ENCODE measurements at regions not wholly inside any gene's neighbourhood (a gene's known extent, or its start where the extent isn't known, plus 50 kb on each side); places are given as distances from the start of the nearest gene placed in this dataset.

- DNase-seq (ENCODE audit: low read depth in 2 of 2) = no peak
Observed at GRCh38 chr12:41769810-41770209, 374.9 kb downstream of the GXYLT1 start.

- DNase-seq (ENCODE audit: low read depth in 2 of 2) = no peak
Observed at GRCh38 chr12:41768456-41768855, 376.2 kb downstream of the GXYLT1 start.

GRCh38 chr12:41762691-41763090 lies 382.0 kb downstream of the GXYLT1 start:
- DNase-seq (ENCODE audit: low read depth in 2 of 2) = no peak

GRCh38 chr12:41745593-41745992 lies 399.1 kb downstream of the GXYLT1 start:
- DNase-seq (ENCODE audit: low read depth in 2 of 2) = no peak

GRCh38 chr12:41743835-41744234 lies 400.8 kb downstream of the GXYLT1 start:
- no peak for DNase-seq (ENCODE audit: low read depth in 2 of 2)

- no peak for DNase-seq (ENCODE audit: low read depth in 2 of 2)
Observed at GRCh38 chr12:41739066-41739465, 405.6 kb downstream of the GXYLT1 start.

- DNase-seq (ENCODE audit: low read depth in 2 of 2) = no peak
Observed at GRCh38 chr12:41737423-41737822, 407.3 kb downstream of the GXYLT1 start.

- DNase-seq (ENCODE audit: low read depth in 2 of 2) = no peak
Observed at GRCh38 chr12:41736436-41736835, 408.2 kb downstream of the GXYLT1 start.

- DNase-seq (ENCODE audit: low read depth in 2 of 2) = no peak
Observed at GRCh38 chr12:41731691-41732090, 413.0 kb downstream of the GXYLT1 start.

GRCh38 chr12:41731061-41731460 lies 413.6 kb downstream of the GXYLT1 start:
- DNase-seq (ENCODE audit: low read depth in 2 of 2) = no peak

GRCh38 chr12:41724216-41724615 lies 420.5 kb downstream of the GXYLT1 start:
- no peak for DNase-seq (ENCODE audit: low read depth in 2 of 2)

GRCh38 chr12:41719214-41719613 lies 425.5 kb downstream of the GXYLT1 start:
- no peak for DNase-seq (ENCODE audit: low read depth in 2 of 2)

- DNase-seq (ENCODE audit: low read depth in 2 of 2) = no peak
Observed at GRCh38 chr12:41715256-41715655, 429.4 kb downstream of the GXYLT1 start.

GRCh38 chr12:41709463-41710285 lies 435.0 kb downstream of the GXYLT1 start:
- DNase-seq (ENCODE audit: low read depth in 2 of 2) = no peak

GRCh38 chr12:41709012-41709411 lies 435.7 kb downstream of the GXYLT1 start:
- DNase-seq (ENCODE audit: low read depth in 2 of 2) = no peak

- DNase-seq (ENCODE audit: low read depth in 2 of 2) = no peak
Observed at GRCh38 chr12:41706376-41706775, 438.3 kb downstream of the GXYLT1 start.

GRCh38 chr12:41701943-41702601 lies 442.6 kb downstream of the GXYLT1 start:
- DNase-seq (ENCODE audit: low read depth in 2 of 2) = no peak

- DNase-seq (ENCODE audit: low read depth in 2 of 2) = no peak
Observed at GRCh38 chr12:41700940-41701339, 443.7 kb downstream of the GXYLT1 start.

- no peak for DNase-seq (ENCODE audit: low read depth in 2 of 2)
Observed at GRCh38 chr12:41699658-41700057, 445.0 kb downstream of the GXYLT1 start.

- DNase-seq (ENCODE audit: low read depth in 2 of 2) = no peak
Observed at GRCh38 chr12:41697161-41697560, 447.5 kb downstream of the GXYLT1 start.

- no peak for DNase-seq (ENCODE audit: low read depth in 2 of 2)
Observed at GRCh38 chr12:41684997-41685396, 459.7 kb downstream of the GXYLT1 start.

- DNase-seq (ENCODE audit: low read depth in 2 of 2) = no peak
Observed at GRCh38 chr12:41683513-41684240, 461.0 kb downstream of the GXYLT1 start.

- no peak for DNase-seq (ENCODE audit: low read depth in 2 of 2)
Observed at GRCh38 chr12:41683023-41683422, 461.7 kb downstream of the GXYLT1 start.

Measured in activated CD8-positive, alpha-beta memory T cell treated with anti-CD3 and anti-CD28 coated beads for 4 hours (primary cell).